Immature natural killer cell (primary cell): ENCODE measurements at regions not wholly inside any gene's neighbourhood (a gene's known extent, or its start where the extent isn't known, plus 50 kb on each side); places are given as distances from the start of the nearest gene placed in this dataset.
A peak's percentile ranks its signal among the peaks of the same experiment; 100 is the strongest.
"Not testable (repeated sequence)": the region's sequence is repeated elsewhere in the genome, so short reads cannot be mapped to it uniquely, and the experiment has no call there.

Experiments used
- DNase-seq, 3 donors: peaks; one replicate each; pipeline ENCODE4 v3.0.0; 2022; ENCODE audit warnings: mixed read lengths in 1 of 3
- H3K27ac Mint-ChIP-seq, 6 donors: one replicate each; pipeline ENCODE4 v1.8.0; 2020; ENCODE audit warnings: mixed read lengths in 6 of 6, mild to moderate bottlenecking in 5 of 6, inconsistent platforms in 4 of 6, moderate library complexity in 3 of 6
- H3K27me3 Mint-ChIP-seq, 3 donors: one replicate each; pipeline ENCODE4 v1.8.0; 2020 to 2021; ENCODE audit warnings: low read depth in 3 of 3, mild to moderate bottlenecking in 3 of 3, mixed read lengths in 3 of 3, moderate library complexity in 3 of 3, inconsistent platforms in 1 of 3
- H3K36me3 Mint-ChIP-seq, 3 donors: one replicate each; pipeline ENCODE4 v1.8.0; 2020; ENCODE audit warnings: mixed read lengths in 3 of 3, inconsistent platforms in 2 of 3, mild to moderate bottlenecking in 2 of 3
- H3K4me1 Mint-ChIP-seq, 2 donors: one replicate each; pipeline ENCODE4 v1.8.0; 2020; ENCODE audit warnings: inconsistent platforms in 2 of 2, mild to moderate bottlenecking in 2 of 2, mixed read lengths in 2 of 2, moderate library complexity in 1 of 2
- H3K4me3 Mint-ChIP-seq, 5 donors: one replicate each; pipeline ENCODE4 v1.8.0; 2020; ENCODE audit warnings: mild to moderate bottlenecking in 5 of 5, mixed read lengths in 5 of 5, inconsistent platforms in 3 of 5, moderate library complexity in 3 of 5
- H3K9me3 Mint-ChIP-seq, 6 donors: one replicate each; pipeline ENCODE4 v1.8.0; 2020; ENCODE audit warnings: mild to moderate bottlenecking in 6 of 6, mixed read lengths in 6 of 6, inconsistent platforms in 4 of 6, moderate library complexity in 3 of 6

DNA sequence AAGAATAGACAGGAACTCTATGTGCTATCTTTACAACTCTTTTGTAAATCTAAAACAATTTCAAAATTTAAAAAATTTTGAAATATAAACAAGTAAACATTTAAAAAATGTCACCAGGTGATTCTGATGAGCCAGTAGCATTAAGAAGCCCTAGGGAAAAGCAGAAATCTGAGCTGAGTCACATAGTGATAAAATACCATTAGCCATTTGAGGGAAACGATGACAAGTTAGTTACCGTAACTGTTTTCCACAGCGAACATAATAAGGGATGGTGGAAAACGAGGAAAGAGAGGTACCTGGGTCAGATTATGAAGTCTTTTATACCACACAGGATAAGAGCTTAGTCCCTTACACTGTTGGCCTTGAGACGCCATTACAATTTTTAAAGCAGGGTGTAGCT, 55.5 kb downstream of the PRR15 start:
- Mint-ChIP-seq H3K27me3 (peaks cover 3 to 12% (median 8%) of the 10 kb centered on the region in 3 donors), H3K9me3 (no peaks in the 10 kb centered on the region), H3K4me3 (no peak overlapping the region), H3K4me1 (no peaks in the 10 kb centered on the region), H3K27ac (no peak overlapping the region), H3K36me3 (peaks cover 0 to 4% (median 0%) of the 10 kb centered on the region in 3 donors)
- DNase-seq: no peak

DNA sequence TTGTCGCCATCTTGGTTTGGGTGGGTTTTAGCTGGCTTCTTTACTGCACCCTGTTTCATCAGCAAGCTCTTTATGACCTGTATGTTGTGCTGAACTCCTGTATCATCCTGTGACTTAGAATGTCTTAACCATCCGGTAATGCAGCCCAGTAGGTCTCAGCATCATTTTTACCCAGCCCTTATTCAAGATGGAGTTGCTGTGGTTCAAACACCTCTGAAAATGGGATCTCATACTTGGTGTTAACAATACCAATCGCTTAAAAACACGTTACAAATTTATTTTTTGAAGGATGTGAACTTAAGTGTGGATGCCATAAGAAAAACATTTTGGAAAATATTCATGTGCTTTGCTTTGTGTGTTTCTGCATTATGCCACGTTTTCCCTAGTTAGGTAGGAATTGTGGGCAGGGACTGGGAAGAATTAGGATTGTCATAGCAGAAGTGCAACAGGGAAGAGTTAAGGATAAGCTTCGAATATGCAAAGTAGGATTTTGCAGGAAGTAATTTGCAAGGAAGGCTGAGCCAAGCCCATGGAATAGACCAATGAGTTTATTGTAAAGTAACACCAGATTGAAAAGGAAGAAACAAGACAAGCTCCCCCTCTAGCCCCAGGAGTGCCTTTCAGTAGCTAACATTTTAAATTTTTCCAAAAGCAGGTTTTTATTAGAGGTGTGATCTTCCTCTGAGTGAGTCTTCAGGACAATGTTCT, 56.4 kb downstream of the PRR15 start:
- peaks cover 6 to 11% (median 6%) of the 10 kb centered on the region in 3 donors for H3K27me3 Mint-ChIP-seq
- H3K9me3 Mint-ChIP-seq: no peaks in the 10 kb centered on the region

DNA sequence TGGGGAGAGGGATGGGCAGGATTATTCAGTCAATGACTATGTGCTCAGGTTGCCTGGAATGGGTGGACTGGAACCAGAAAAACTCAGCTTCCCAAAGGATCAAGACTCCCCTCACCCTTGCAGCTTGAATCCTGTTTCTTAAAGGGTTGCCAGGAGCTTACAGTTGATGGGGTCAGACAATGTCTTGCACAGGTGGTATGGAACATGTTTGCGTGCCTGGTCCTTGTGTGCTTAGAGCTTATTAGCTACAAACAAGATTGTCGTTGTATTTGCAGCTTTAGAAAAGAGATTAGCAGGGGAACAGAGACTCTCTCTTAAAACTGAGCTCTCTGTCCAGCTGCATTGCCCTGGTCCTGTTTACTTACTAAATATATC, 56.9 kb downstream of the PRR15 start:
- Mint-ChIP-seq H3K9me3 (no peaks in the 10 kb centered on the region), H3K27ac (no peak overlapping the region), H3K4me1 (no peaks in the 10 kb centered on the region), H3K27me3 (peaks cover 4 to 12% (median 6%) of the 10 kb centered on the region in 3 donors), H3K36me3 (peaks cover 0 to 4% (median 0%) of the 10 kb centered on the region in 3 donors), H3K4me3 (no peak overlapping the region)
- no peak for DNase-seq

More for the DNA sequence above, 56.4 kb downstream of the PRR15 start:
- Mint-ChIP-seq H3K4me3 (no peak overlapping the region), H3K4me1 (no peaks in the 10 kb centered on the region), H3K36me3 (peaks cover 0 to 4% (median 0%) of the 10 kb centered on the region in 3 donors), H3K27ac (no peak overlapping the region)
- DNase-seq: no peak

DNA sequence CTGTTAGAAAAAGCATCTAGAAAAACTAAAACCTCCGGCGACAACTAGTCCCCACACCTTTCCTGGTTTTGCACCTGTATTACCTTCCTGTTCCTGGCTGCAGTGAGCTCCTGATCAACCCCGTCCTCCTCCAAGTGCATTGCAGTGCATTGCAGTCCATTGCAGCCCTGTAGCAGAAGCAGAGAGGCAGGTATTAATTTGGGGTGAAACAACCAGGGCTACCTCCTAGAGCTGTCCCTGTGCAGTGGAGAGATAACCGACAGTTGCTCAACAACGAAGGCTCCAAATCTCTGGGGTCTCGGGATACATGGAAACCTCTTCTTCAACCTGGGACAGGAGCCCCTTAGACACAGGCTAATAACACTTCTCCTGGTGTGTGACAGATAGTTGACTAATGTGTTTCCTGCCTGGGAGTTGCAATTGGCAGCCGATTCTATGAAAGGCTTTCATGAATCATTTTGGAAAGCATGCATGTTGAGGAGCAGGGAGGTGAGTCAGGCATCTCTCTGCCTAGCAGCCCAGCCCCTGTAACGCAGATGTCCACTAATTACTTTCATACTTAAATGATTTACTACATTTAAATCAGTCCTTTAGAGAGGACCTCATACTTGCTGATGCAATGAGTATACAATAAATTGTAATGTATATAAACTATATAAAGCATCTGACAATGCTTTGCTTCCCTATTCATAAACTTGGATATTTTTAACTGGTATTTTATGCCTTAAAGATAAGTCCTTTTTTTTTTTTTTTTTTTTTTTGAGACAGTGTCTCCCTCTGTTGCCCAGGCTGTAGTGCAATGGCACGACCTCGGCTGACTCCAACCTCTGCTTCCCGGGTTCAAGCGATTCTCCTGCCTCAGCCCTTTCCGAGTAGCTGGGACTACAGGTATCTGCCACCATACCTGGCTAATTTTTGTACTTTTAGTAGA, 59.0 kb downstream of the PRR15 start:
- DNase-seq: no peak
- H3K4me1 Mint-ChIP-seq: no peaks in the 10 kb centered on the region
- H3K27ac Mint-ChIP-seq: no peak overlapping the region
- no peaks in the 10 kb centered on the region for H3K36me3 Mint-ChIP-seq
- H3K9me3 Mint-ChIP-seq: no peaks in the 10 kb centered on the region
- no peak overlapping the region for H3K4me3 Mint-ChIP-seq
- peaks cover 2 to 10% (median 8%) of the 10 kb centered on the region in 3 donors for H3K27me3 Mint-ChIP-seq

GRCh38 chr7:29623973-29624372, 60.3 kb downstream of the PRR15 start:
- Mint-ChIP-seq H3K27ac (no peak overlapping the region), H3K4me3 (no peak overlapping the region), H3K4me1 (no peaks in the 10 kb centered on the region), H3K27me3 (peaks cover 2 to 13% (median 8%) of the 10 kb centered on the region in 3 donors), H3K36me3 (no peaks in the 10 kb centered on the region), H3K9me3 (no peaks in the 10 kb centered on the region)
- DNase-seq: no peak

- no peak overlapping the region for H3K27ac Mint-ChIP-seq
- no peaks in the 10 kb centered on the region for H3K9me3 Mint-ChIP-seq
- no peak for DNase-seq
- H3K36me3 Mint-ChIP-seq: no peaks in the 10 kb centered on the region
- H3K4me1 Mint-ChIP-seq: no peaks in the 10 kb centered on the region
- peaks cover 2 to 15% (median 9%) of the 10 kb centered on the region in 3 donors for H3K27me3 Mint-ChIP-seq
- no peak overlapping the region for H3K4me3 Mint-ChIP-seq
Measured at GRCh38 chr7:29626730-29627129, 63.1 kb downstream of the PRR15 start.

- Mint-ChIP-seq H3K4me3 (no peak overlapping the region), H3K27me3 (peaks cover 2 to 15% (median 9%) of the 10 kb centered on the region in 3 donors), H3K36me3 (no peaks in the 10 kb centered on the region), H3K27ac (no peak overlapping the region), H3K4me1 (no peaks in the 10 kb centered on the region), H3K9me3 (no peaks in the 10 kb centered on the region)
- no peak for DNase-seq
Measured at GRCh38 chr7:29627631-29628030, 64.0 kb downstream of the PRR15 start.

- Mint-ChIP-seq H3K4me1 (no peaks in the 10 kb centered on the region), H3K36me3 (no peaks in the 10 kb centered on the region), H3K27ac (no peak overlapping the region), H3K4me3 (no peak overlapping the region), H3K9me3 (no peaks in the 10 kb centered on the region), H3K27me3 (peaks cover 0 to 9% (median 6%) of the 10 kb centered on the region in 3 donors)
- no peak for DNase-seq
Measured at GRCh38 chr7:29629507-29629906, 65.9 kb downstream of the PRR15 start.

GRCh38 chr7:29635067-29636008, 71.7 kb downstream of the PRR15 start:
- not testable (repeated sequence) for H3K27me3 Mint-ChIP-seq

GRCh38 chr7:29636009-29636351, 72.3 kb downstream of the PRR15 start:
- Mint-ChIP-seq H3K9me3 (no peaks in the 10 kb centered on the region), H3K27me3 (peaks cover 0 to 2% (median 0%) of the 10 kb centered on the region in 3 donors), H3K27ac (no peak overlapping the region), H3K4me3 (no peak overlapping the region), H3K36me3 (no peaks in the 10 kb centered on the region), H3K4me1 (no peaks in the 10 kb centered on the region)
- DNase-seq: no peak

More at GRCh38 chr7:29635067-29636008, 71.7 kb downstream of the PRR15 start:
- H3K9me3 Mint-ChIP-seq, H3K36me3 Mint-ChIP-seq, H3K4me3 Mint-ChIP-seq, H3K4me1 Mint-ChIP-seq, H3K27ac Mint-ChIP-seq: not testable (repeated sequence)
- peak in 2 of 3 donors; percentile 2 to 6 for DNase-seq

DNA sequence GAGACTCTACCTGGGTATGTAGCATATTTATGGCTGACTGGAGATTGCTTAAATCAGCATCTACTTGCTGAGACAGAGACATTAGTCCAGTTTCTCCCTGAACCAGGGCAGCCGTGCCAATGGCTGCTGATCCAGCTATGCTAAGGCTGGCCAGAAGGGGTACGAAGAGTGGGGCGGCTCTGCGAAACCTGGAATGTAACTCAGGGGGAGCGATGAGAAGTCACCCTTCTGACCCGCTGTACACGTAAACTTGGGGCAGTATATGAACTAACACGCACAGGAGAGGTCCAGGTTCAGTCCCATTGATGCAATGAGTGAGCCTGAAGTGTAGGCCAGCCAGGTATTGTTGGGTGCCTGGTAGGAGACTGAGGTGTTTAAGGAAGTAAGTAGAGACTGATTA, 73.7 kb downstream of the PRR15 start:
- H3K36me3 Mint-ChIP-seq: no peaks in the 10 kb centered on the region
- peaks cover 0 to 2% (median 0%) of the 10 kb centered on the region in 3 donors for H3K27me3 Mint-ChIP-seq
- DNase-seq: no peak
- H3K9me3 Mint-ChIP-seq: no peaks in the 10 kb centered on the region
- H3K4me3 Mint-ChIP-seq: no peak overlapping the region
- no peaks in the 10 kb centered on the region for H3K4me1 Mint-ChIP-seq
- no peak overlapping the region for H3K27ac Mint-ChIP-seq

DNA sequence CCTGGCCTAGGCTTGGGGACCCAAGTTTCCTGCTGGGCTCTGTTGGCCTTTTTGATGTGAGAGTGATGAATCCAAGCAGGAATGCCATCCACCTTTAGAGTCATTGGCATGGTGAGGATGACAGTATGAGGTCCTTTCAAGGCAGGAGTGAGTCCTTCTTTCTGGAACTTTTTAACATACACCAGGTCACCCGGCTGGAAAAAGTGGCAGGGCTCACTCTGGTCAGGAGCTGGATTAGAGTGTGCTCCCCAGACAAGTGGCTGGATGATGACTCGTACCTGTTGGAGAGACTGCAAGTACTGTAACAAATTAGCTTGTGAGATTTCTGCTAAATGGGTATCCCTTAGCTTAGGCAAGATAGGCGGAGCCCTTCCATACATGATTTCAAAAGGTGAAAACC, 75.2 kb downstream of the PRR15 start:
- not testable (repeated sequence) for H3K4me1 Mint-ChIP-seq, H3K4me3 Mint-ChIP-seq, DNase-seq, H3K27ac Mint-ChIP-seq, H3K27me3 Mint-ChIP-seq, H3K9me3 Mint-ChIP-seq, H3K36me3 Mint-ChIP-seq

GRCh38 chr7:29639386-29639785, 75.8 kb downstream of the PRR15 start:
- Mint-ChIP-seq H3K27me3 (peaks cover 0 to 2% (median 0%) of the 10 kb centered on the region in 3 donors), H3K4me1 (no peaks in the 10 kb centered on the region), H3K4me3 (no peak overlapping the region), H3K27ac (no peak overlapping the region), H3K36me3 (no peaks in the 10 kb centered on the region), H3K9me3 (no peaks in the 10 kb centered on the region)
- DNase-seq: no peak
